Mesenchymal stem cell (in vitro differentiated cells and primary cell): ENCODE measurements at regions not wholly inside any gene's neighbourhood (a gene's known extent, or its start where the extent isn't known, plus 50 kb on each side); places are given as distances from the start of the nearest gene placed in this dataset.
"Not testable (repeated sequence)": the region's sequence is repeated elsewhere in the genome, so short reads cannot be mapped to it uniquely, and the experiment has no call there.

ENCODE experiments used
- DNase-seq: peaks from one replicate; pipeline ENCODE4 v3.0.0-alpha.2; 2013
- H2AFZ ChIP-seq: one replicate; pipeline ENCODE4 v1.6.1; 2013; ENCODE audit warnings: low read depth, mild to moderate bottlenecking, control low read depth, inconsistent platforms, low read length, moderate library complexity
- H2AK5ac ChIP-seq: 2 replicates; pipeline ENCODE4 v1.6.1; 2013; ENCODE audit warnings: low read length, moderate library complexity, mild to moderate bottlenecking, inconsistent platforms; ENCODE audit not compliant: severe bottlenecking
- H2BK120ac ChIP-seq: one replicate; pipeline ENCODE4 v1.6.1; 2013; ENCODE audit warnings: low read depth, mild to moderate bottlenecking, inconsistent platforms, low read length, moderate library complexity
- H2BK12ac ChIP-seq, 2 experiments: one replicate each; pipeline ENCODE4 v1.6.1; 2013; ENCODE audit warnings: inconsistent platforms in 2 of 2, low read length in 2 of 2, mild to moderate bottlenecking in 2 of 2, moderate library complexity in 2 of 2, control low read depth in 1 of 2
- H2BK15ac ChIP-seq: one replicate; pipeline ENCODE4 v1.6.1; 2013; ENCODE audit warnings: mild to moderate bottlenecking, low read depth, inconsistent platforms; ENCODE audit not compliant: poor library complexity, severe bottlenecking
- H2BK5ac ChIP-seq: 2 replicates; pipeline ENCODE4 v1.6.1; 2013; ENCODE audit warnings: low read depth, mild to moderate bottlenecking, low read length, control low read depth, inconsistent platforms; ENCODE audit not compliant: poor library complexity, severe bottlenecking
- H3K14ac ChIP-seq, 2 experiments: one replicate each; pipeline ENCODE4 v1.6.1; 2013; ENCODE audit warnings: inconsistent platforms in 2 of 2, low read length in 2 of 2, control low read depth in 1 of 2, mild to moderate bottlenecking in 1 of 2, moderate library complexity in 1 of 2
- H3K18ac ChIP-seq, 2 experiments: one replicate each; pipeline ENCODE4 v1.6.1; 2013; ENCODE audit warnings: inconsistent platforms in 2 of 2, low read length in 2 of 2, control low read depth in 1 of 2, low read depth in 1 of 2, mild to moderate bottlenecking in 1 of 2
- H3K23ac ChIP-seq, 2 experiments: one replicate each; pipeline ENCODE4 v1.6.1; 2013; ENCODE audit warnings: inconsistent platforms in 2 of 2, low read length in 2 of 2, mild to moderate bottlenecking in 2 of 2, moderate library complexity in 2 of 2, control low read depth in 1 of 2
- H3K27ac ChIP-seq: 2 replicates; pipeline ENCODE4 v1.5.1; 2013; ENCODE audit warnings: mild to moderate bottlenecking, moderate library complexity, low read length, control low read depth, inconsistent platforms; ENCODE audit not compliant: poor library complexity, severe bottlenecking
- H3K27me3 ChIP-seq, 2 experiments: 2 replicates each; pipeline versions ENCODE4 v1.6.1 to v1.7.0; 2013; ENCODE audit warnings: low read length in 2 of 2, mild to moderate bottlenecking in 2 of 2, moderate library complexity in 2 of 2, control low read depth in 1 of 2, inconsistent platforms in 1 of 2; ENCODE audit not compliant: control insufficient read depth in 1 of 2, insufficient read depth in 1 of 2
- H3K36me3 ChIP-seq, 2 experiments: 2 replicates each; pipeline versions ENCODE4 v1.6.1 to v1.7.0; 2013; ENCODE audit warnings: low read length in 2 of 2, control low read depth in 1 of 2, inconsistent platforms in 1 of 2, low read depth in 1 of 2, mild to moderate bottlenecking in 1 of 2; ENCODE audit not compliant: insufficient read depth in 2 of 2, control insufficient read depth in 1 of 2
- H3K4ac ChIP-seq, 2 experiments: one replicate each; pipeline ENCODE4 v1.6.1; 2013; ENCODE audit warnings: inconsistent platforms in 2 of 2, low read length in 2 of 2, mild to moderate bottlenecking in 2 of 2, moderate library complexity in 2 of 2, control low read depth in 1 of 2, low read depth in 1 of 2
- H3K4me1 ChIP-seq: 2 replicates; pipeline ENCODE4 v1.6.1; 2013; ENCODE audit warnings: low read depth, low read length, control low read depth; ENCODE audit not compliant: control insufficient read depth, insufficient read depth
- H3K4me2 ChIP-seq: 2 replicates; pipeline ENCODE4 v1.6.1; 2013; ENCODE audit warnings: low read length, mild to moderate bottlenecking, inconsistent platforms; ENCODE audit not compliant: poor library complexity, severe bottlenecking
- H3K4me3 ChIP-seq, 2 experiments: 2 replicates each; pipeline versions ENCODE4 v1.5.1 to v1.7.0; 2013; ENCODE audit warnings: low read length in 2 of 2, mild to moderate bottlenecking in 2 of 2, control low read depth in 1 of 2, low read depth in 1 of 2; ENCODE audit not compliant: insufficient read depth in 1 of 2
- H3K79me1 ChIP-seq: replicated peaks from 2 replicates; pipeline ENCODE4 v1.6.1; 2013; ENCODE audit warnings: mild to moderate bottlenecking, control low read depth, low read length, inconsistent platforms; ENCODE audit not compliant: poor library complexity, severe bottlenecking
- H3K9ac ChIP-seq: 2 replicates; pipeline ENCODE4 v1.7.0; 2013; ENCODE audit warnings: mild to moderate bottlenecking, low read length, moderate library complexity
- H3K9me3 ChIP-seq: 2 replicates; pipeline ENCODE4 v1.7.0; 2013; ENCODE audit warnings: mild to moderate bottlenecking, low read length; ENCODE audit not compliant: control insufficient read depth
- H4K8ac ChIP-seq: one replicate; pipeline ENCODE4 v1.6.1; 2013; ENCODE audit warnings: inconsistent platforms, mild to moderate bottlenecking, low read length, moderate library complexity
- H4K91ac ChIP-seq: one replicate; pipeline ENCODE4 v1.6.1; 2013; ENCODE audit warnings: mild to moderate bottlenecking, low read length, inconsistent platforms
- WGBS: methylation state at CpG from one replicate; pipeline ENCODE4 v1.1.7; 2013; ENCODE audit warnings: mixed read lengths; 5-methylcytosine and 5-hydroxymethylcytosine counted together

- no peak overlapping the region for H3K14ac ChIP-seq
- H3K79me1 ChIP-seq, result no peaks in the 10 kb centered on the region
- no peak overlapping the region for H2BK12ac ChIP-seq
- DNase-seq, result no peak
- no peak overlapping the region for H3K4me3 ChIP-seq
- H3K4me1 ChIP-seq, result no peaks in the 10 kb centered on the region
- H2AFZ ChIP-seq, result no peak overlapping the region
- no peak overlapping the region for H2BK15ac ChIP-seq
- H3K23ac ChIP-seq, result no peak overlapping the region
- H3K9me3 ChIP-seq, result no peaks in the 10 kb centered on the region
- H2BK120ac ChIP-seq, result no peak overlapping the region
- no peak overlapping the region for H3K18ac ChIP-seq
- no peak overlapping the region for H3K4me2 ChIP-seq
- H3K27ac ChIP-seq, result no peak overlapping the region
- no peak overlapping the region for H2AK5ac ChIP-seq
- no peak overlapping the region for H3K9ac ChIP-seq
- H4K8ac ChIP-seq, result no peak overlapping the region
- peaks cover 21 to 43% of the 10 kb centered on the region in 2 experiments for H3K27me3 ChIP-seq
- H2BK5ac ChIP-seq, result no peak overlapping the region
- no peak overlapping the region for H3K4ac ChIP-seq
- H4K91ac ChIP-seq, result no peak overlapping the region
- WGBS, result 88% methylated on average over 4 of the region's 4 CpGs
- H3K36me3 ChIP-seq, result no peaks in the 10 kb centered on the region
These were observed 69.8 kb upstream of the TOPAZ1 start for GRCh38 chr3:44171891-44172290.

DNA sequence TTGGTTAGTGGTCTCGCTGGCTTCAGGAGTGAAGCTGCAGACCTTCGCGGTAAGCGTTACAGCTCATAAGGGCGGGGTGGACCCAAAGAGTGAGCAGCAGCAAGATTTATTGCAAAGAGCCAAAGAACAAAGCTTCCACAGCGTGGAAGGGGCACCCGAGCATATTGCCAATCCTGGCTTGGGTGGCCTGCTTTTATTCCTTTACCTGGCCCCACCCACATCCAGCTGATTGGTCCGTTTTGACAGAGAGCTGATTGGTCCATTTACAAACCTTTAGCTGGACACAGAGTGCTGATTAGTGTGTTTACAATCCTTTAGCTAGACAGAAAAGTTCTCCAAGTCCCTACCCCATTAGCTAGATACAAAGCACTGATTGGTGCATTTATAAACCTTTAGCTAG is 69.0 kb upstream of the TOPAZ1 start:
- H3K27ac ChIP-seq, H3K4me1 ChIP-seq: not testable (repeated sequence)
- WGBS, result 89% methylated on average over 8 of the region's 8 CpGs

GRCh38 chr3:44173263-44173662 is 68.4 kb upstream of the TOPAZ1 start:
- Histone ChIP-seq H3K27me3 (peaks cover 19 to 31% of the 10 kb centered on the region in 2 experiments), H3K4ac (no peak overlapping the region), H3K23ac (no peak overlapping the region), H3K14ac (no peak overlapping the region), H3K4me3 (no peak overlapping the region), H2BK12ac (no peak overlapping the region), H3K27ac (no peak overlapping the region), H2BK5ac (no peak overlapping the region), H3K9ac (no peak overlapping the region), H3K4me2 (no peak overlapping the region), H3K36me3 (no peaks in the 10 kb centered on the region), H3K79me1 (no peaks in the 10 kb centered on the region), H2AFZ (no peak overlapping the region), H3K4me1 (no peaks in the 10 kb centered on the region), H3K18ac (no peak overlapping the region), H2BK120ac (no peak overlapping the region), H2BK15ac (no peak overlapping the region), H4K91ac (no peak overlapping the region), H2AK5ac (no peak overlapping the region), H4K8ac (no peak overlapping the region), H3K9me3 (no peaks in the 10 kb centered on the region)
- WGBS, result 90% methylated on average over 11 of the region's 15 CpGs
- no peak for DNase-seq

More for the DNA sequence above, 69.0 kb upstream of the TOPAZ1 start:
- not testable (repeated sequence) for H3K9me3 ChIP-seq, H3K18ac ChIP-seq, H4K8ac ChIP-seq, H3K4me3 ChIP-seq, H2BK15ac ChIP-seq, H2AFZ ChIP-seq, H2BK120ac ChIP-seq, H2AK5ac ChIP-seq, H2BK5ac ChIP-seq, DNase-seq, H2BK12ac ChIP-seq, H3K9ac ChIP-seq, H3K14ac ChIP-seq, H3K4ac ChIP-seq, H3K36me3 ChIP-seq, H4K91ac ChIP-seq, H3K23ac ChIP-seq, H3K79me1 ChIP-seq, H3K4me2 ChIP-seq
- H3K27me3 ChIP-seq, result peaks cover 15 to 36% of the 10 kb centered on the region in 2 experiments

DNA sequence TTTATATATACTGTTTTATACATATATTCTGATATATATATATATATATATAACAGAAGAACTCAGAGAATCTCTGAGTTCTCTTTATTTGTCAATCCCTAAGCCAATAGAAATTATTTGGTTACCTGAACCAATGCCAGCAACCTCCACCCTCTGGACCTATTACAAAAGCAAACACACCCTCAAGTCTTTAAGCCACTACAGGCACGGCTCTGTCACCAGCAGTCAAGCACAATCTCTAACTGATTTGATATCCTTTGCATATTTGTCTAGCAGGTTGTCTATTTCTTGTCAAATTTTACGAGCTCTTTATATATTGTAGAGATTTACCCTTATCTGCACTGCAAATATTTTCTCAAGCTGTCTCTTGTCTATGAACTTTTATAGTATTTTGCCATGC is 66.6 kb upstream of the TOPAZ1 start:
- Histone ChIP-seq H3K27me3 (peaks cover 12 to 29% of the 10 kb centered on the region in 2 experiments), H2BK5ac (no peak overlapping the region), H3K18ac (no peak overlapping the region), H3K27ac (no peak overlapping the region), H3K9ac (no peak overlapping the region), H3K79me1 (no peaks in the 10 kb centered on the region), H3K4me1 (no peaks in the 10 kb centered on the region), H4K8ac (no peak overlapping the region), H3K9me3 (no peaks in the 10 kb centered on the region), H3K23ac (no peak overlapping the region), H2BK15ac (no peak overlapping the region), H3K4me2 (no peak overlapping the region), H2BK120ac (no peak overlapping the region), H3K36me3 (no peaks in the 10 kb centered on the region), H2AK5ac (no peak overlapping the region), H2BK12ac (no peak overlapping the region), H3K4ac (no peak overlapping the region), H4K91ac (no peak overlapping the region), H3K4me3 (no peak overlapping the region), H2AFZ (no peak overlapping the region), H3K14ac (no peak overlapping the region)
- no peak for DNase-seq
- no CpG with 5 or more reads among the region's 2 CpGs for WGBS
